NCI-H748 (cell line): ENCODE measurements at regions not wholly inside any gene's neighbourhood (a gene's known extent, or its start where the extent isn't known, plus 50 kb on each side); places are given as distances from the start of the nearest gene placed in this dataset.
A peak's percentile ranks its signal among the peaks of the same experiment; 100 is the strongest.
"Not testable (repeated sequence)": the region's sequence is repeated elsewhere in the genome, so short reads cannot be mapped to it uniquely, and the experiment has no call there.

Source experiments
- DNase-seq: peaks from one replicate; lab custom pipeline; 2025; ENCODE audit not compliant: unreplicated experiment; lab: John Stamatoyannopoulos, UW

- DNase-seq = no peak
These were observed 827.2 kb upstream of the ATXN8OS start for GRCh38 chr13:69280399-69280798.

GRCh38 chr13:69279213-69279612, 828.4 kb upstream of the ATXN8OS start:
- DNase-seq = no peak

DNA sequence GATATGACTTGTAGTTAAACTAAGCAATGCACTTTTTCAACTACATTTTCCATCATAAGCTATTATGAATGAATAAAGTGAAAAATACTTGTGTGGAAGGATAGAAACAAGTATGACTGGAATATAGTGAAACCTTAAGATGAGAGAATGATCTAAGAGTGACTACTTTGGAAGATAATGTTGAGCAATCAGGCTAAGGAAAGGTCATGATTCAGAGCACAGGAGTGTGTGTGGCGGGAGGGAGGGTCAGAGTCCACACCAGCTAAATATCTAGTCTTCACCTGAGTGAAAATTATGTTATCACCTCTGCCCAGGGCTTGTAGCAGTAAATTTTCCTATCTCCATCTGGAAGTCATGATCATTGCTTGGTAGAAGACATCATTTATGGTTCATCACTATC, 833.4 kb upstream of the ATXN8OS start:
- DNase-seq = no peak

GRCh38 chr13:69264362-69265334, 843.0 kb upstream of the ATXN8OS start:
- peak; percentile 53 for DNase-seq

- DNase-seq = peak; percentile 13
These were observed 864.3 kb upstream of the ATXN8OS start for GRCh38 chr13:69243366-69243765.

DNA sequence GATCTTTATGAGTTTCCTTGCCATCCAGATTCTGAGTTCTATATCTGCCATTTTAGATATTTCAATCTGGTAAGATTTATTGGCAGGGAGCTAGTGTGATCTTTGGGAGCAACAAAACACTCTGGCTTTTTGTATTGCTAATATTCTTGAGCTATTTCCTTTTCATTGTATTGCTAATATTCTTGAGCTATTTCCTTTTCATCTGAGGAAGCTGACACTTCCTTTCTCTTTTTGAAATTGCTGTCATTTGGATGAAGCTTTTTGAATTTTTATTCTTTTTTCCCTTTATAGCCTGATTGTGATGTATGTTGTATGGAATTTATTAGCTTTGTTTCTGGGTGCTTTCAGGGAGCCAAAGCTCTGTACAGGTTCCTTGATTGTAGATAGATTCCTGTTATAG, 873.5 kb upstream of the ATXN8OS start:
- DNase-seq = no peak

DNA sequence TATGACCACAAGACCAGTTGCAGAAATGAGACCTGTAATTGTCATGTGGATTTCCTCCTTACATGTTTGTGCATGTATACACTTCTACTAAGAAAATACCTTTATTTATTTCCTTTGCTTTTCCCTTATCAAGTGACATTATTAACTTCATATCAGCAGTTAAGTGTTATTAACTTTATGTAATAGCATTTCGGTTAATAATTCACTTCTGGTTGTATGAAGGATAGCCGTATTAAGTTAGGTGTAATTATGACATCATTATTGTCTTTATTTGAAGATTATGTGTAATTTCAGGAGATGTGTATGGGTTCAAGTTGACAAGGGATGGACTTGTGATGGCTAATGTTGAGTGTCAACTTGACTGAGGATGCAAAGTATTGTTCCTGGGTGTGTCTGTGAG, 881.2 kb upstream of the ATXN8OS start:
- no peak for DNase-seq

- DNase-seq = not testable (repeated sequence)
These were observed 885.8 kb upstream of the ATXN8OS start for GRCh38 chr13:69221633-69222498.

DNA sequence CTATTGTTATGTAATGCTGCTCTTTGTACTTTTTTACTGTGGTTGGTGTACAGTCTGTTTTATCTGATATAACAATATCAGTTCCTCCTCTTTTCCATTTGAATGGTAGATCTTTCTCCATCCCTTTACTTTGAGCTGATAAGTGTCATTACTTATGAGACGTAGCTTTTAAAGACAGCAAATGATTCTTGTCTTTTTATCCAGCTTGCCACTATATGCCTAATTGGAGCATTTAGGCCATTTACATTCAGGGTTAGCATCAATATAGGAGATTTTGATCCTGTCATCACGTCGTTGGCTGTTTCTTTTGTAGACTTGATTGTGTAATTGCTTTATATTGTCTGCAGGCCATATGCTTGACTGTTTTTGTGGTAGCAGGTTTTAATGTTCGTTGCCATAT, 894.2 kb upstream of the ATXN8OS start:
- peak; percentile 78 for DNase-seq

- no peak for DNase-seq
These were observed 903.0 kb upstream of the ATXN8OS start for GRCh38 chr13:69204620-69205019.

DNA sequence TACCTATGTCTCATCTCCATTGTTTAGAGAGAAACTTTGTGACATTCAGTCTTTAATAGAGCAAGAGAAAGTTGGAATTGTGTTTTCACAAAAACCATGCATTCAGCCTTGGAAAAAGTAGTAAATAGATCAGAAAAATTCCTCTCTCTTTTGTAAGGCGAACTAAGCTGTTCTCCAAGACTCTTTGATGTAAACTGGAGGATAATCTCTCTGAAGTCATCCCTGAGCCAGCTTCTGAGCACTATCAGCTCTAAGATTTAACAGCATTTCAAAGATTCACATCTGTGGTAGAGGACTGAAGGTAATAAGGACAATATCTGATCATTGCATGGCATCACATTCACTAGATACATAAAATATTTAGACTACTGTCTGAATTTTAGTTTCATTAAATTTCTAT, 904.6 kb upstream of the ATXN8OS start:
- DNase-seq = no peak

GRCh38 chr13:69199664-69200063, 908.0 kb upstream of the ATXN8OS start:
- DNase-seq = peak; percentile 36

DNA sequence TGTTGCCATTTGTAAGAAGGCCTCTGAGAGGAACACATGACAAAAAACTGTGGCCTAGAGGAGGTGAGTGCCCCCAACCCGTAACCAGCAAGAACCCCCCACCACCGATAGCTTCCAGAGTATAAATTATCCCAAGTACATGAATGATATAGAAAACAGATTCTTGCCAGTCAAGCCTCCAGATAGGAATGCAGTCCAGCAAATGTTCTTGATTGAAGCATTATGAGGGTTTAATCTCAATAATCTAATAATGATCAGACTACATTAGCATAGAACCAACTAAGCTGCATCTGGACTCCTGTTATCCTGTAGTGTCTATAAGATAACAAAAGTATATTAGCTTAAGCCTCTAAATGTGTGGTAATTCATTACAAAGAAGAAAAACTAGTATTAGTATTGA, 908.9 kb upstream of the ATXN8OS start:
- no peak for DNase-seq

DNA sequence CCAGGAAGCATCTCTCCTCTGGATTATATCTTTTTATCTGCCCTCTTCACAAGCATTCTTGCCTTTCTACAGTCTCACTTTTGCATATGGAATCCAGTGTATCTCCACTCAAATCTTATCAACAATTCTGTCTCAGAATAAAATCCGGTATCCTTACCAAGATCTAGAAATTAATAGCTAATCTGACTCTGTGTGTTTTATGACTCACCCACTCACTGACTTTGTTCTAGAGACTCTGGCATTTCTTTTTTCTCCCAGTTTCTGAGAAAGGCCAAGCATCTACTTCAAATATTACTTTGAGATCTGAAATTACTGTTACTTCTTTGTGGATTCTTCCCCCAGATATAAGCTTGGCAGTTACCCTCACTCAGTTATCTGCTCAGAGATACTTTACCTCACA, 913.5 kb upstream of the ATXN8OS start:
- no peak for DNase-seq

- DNase-seq = no peak
These were observed 927.6 kb upstream of the ATXN8OS start for GRCh38 chr13:69180034-69180433.

- DNase-seq = no peak
These were observed 929.6 kb upstream of the ATXN8OS start for GRCh38 chr13:69178000-69178399.

DNA sequence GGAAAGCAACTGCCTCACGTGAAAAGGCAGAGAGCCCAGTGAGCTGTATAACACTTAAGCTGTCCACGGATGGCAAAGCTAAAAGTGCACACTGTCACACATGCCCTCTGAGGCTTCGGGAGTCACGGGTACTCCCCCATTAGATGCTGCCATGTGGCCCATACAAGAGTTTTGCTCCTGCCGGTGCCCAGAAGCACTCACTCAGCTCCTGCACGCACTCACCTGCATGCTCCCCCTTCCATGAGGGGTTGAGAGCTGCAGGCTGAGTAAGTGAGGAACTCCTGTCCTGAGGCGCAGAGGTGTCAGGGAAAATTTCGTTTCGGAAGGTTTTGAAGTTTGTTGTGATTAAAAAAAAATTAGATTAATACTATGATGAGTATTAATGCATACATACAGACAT, 939.2 kb upstream of the ATXN8OS start:
- no peak for DNase-seq

- DNase-seq = no peak
These were observed 952.5 kb upstream of the ATXN8OS start for GRCh38 chr13:69155136-69155535.

- DNase-seq = no peak
These were observed 965.5 kb upstream of the ATXN8OS start for GRCh38 chr13:69142101-69142500.

DNA sequence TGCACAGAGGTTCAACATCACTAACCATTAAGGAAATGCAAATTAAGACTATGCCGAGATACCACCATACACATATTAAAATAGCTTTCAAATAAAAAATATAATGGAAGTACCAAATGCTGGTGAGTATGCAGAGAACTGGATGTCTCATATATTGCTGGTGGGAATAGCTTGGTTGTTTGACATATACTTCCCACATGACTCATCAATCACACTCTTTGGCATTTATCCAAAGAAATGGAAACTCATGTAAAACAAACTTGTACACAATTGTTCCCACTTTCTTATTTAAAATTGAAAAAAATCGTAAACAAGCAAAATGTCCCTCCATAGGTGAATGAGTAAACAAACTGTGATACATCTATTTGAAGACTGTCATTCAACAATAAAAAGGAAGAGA, 982.6 kb upstream of the ATXN8OS start:
- peak; percentile 7 for DNase-seq

GRCh38 chr13:69109891-69110525, 997.6 kb upstream of the ATXN8OS start:
- DNase-seq = peak; percentile 48
